ENCODE measurements at regions not wholly inside any gene's neighbourhood (a gene's known extent, or its start where the extent isn't known, plus 50 kb on each side); places are given as distances from the start of the nearest gene placed in this dataset.

DNA sequence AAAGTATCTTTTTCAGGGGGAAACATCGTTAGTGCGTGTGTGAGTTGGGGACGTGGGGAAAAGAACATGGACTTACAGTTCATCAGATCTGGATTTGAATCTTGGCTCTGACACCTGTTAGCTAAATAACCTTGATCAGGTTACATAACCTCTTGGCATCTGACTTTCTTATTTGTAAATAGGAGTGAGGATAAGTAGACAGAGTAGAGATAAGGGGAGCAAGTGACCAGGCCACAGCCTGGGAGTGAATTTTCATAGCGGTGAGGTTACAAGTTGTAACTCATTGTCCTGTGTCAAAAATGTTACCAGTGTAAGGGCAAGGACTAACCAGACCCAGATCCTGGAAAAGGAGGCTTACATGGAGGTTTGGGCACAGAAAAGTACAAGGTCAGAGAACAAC is 733.5 kb upstream of the MMS22L start:
- Histone ChIP-seq H3K36me3 (ENCODE audit: control insufficient read depth in 2 of 4, insufficient read depth in 4 of 4, low read length in 3 of 4) (no peaks in the 10 kb centered on the region), H3K14ac (ENCODE audit: insufficient read length) (no peak overlapping the region), H2AFZ (ENCODE audit: low read length) (peak overlapping the region; percentile 49; the same call in 1 of the 2 replicates), H3K18ac (ENCODE audit: extremely low read depth, low read length) (no peak overlapping the region), H2AK5ac (ENCODE audit: low read depth, low read length) (peak overlapping the region; percentile 32; the same call in 1 of the 2 replicates), H3K4me1 (replicated peaks in 1 of 4; ENCODE audit: control insufficient read depth in 3 of 4, insufficient read depth in 4 of 4, low read length in 3 of 4) (peaks cover 0 to 5% (median 2%) of the 10 kb centered on the region in 4 experiments; a peak in 2 of 7 replicates), H2BK15ac (ENCODE audit: low read length) (peak overlapping the region; percentile 22; the same call in 1 of the 2 replicates), H2BK12ac (ENCODE audit: low read depth, low read length) (peak overlapping the region; percentile 76), H4K91ac (replicated peaks; ENCODE audit: insufficient read length, low read length) (no peak overlapping the region), H3K23ac (ENCODE audit: insufficient read length) (no peak overlapping the region), H4K20me1 (replicated peaks in 1 of 2; ENCODE audit: control insufficient read depth in 1 of 2, insufficient read depth in 2 of 2, low read length in 2 of 2) (no peaks in the 10 kb centered on the region), H3K4ac (replicated peaks; ENCODE audit: insufficient read length, low read depth, low read length) (no peak overlapping the region), H3K56ac (replicated peaks; ENCODE audit: insufficient read length, low read depth, low read length) (no peak overlapping the region), H3K23me2 (ENCODE audit: low read depth, low read length) (no peaks in the 10 kb centered on the region), H3K4me2 (ENCODE audit: insufficient read depth in 1 of 2, low read depth in 2 of 2, low read length in 2 of 2) (no peak overlapping the region), H2BK20ac (ENCODE audit: low read length) (no peak overlapping the region; the same call in 1 of the 2 replicates), H3K27me3 (replicated peaks in 1 of 4; ENCODE audit: control insufficient read depth in 3 of 4, extremely low read depth in 1 of 4, insufficient read depth in 3 of 4, low read length in 3 of 4) (no peaks in the 10 kb centered on the region), H3K4me3 (ENCODE audit: extremely low read depth in 1 of 4, insufficient read depth in 2 of 4, low read depth in 3 of 4, low read length in 4 of 4) (no peak overlapping the region), H3K79me1 (ENCODE audit: low read depth, low read length) (no peaks in the 10 kb centered on the region; the same call in 1 of the 2 replicates), H3K27ac (ENCODE audit: low read depth, low read length) (no peak overlapping the region), H4K5ac (ENCODE audit: insufficient read length, low read depth, low read length) (no peak overlapping the region), H3K79me2 (ENCODE audit: control insufficient read depth in 1 of 2, insufficient read depth in 2 of 2, low read length in 2 of 2) (no peaks in the 10 kb centered on the region), H2BK5ac (ENCODE audit: low read depth, low read length) (no peak overlapping the region), H3K9me3 (ENCODE audit: insufficient read depth in 2 of 2, low read depth in 1 of 2, low read length in 1 of 2) (no peaks in the 10 kb centered on the region), H2BK120ac (replicated peaks; ENCODE audit: low read depth, low read length) (peak overlapping the region; percentile 36), H4K8ac (ENCODE audit: extremely low read depth, insufficient read depth, low read length) (no peak overlapping the region), H3K9ac (replicated peaks in 1 of 4; ENCODE audit: extremely low read depth in 1 of 4, low read depth in 3 of 4, low read length in 3 of 4) (no peak overlapping the region)
- TF ChIP-seq BCL11A (IDR thresholded peaks at IDR 0.05; ENCODE audit: low read depth in 2 of 2, low read length in 2 of 2), result no peak
- TF ChIP-seq SUZ12 (IDR thresholded peaks at IDR 0.05; ENCODE audit: low read length), result no peak
- no peak for TF ChIP-seq MAFK (IDR thresholded peaks at IDR 0.05; ENCODE audit: low read depth, low read length)
- no peak for TF ChIP-seq RNF2 (IDR thresholded peaks at IDR 0.05; ENCODE audit: borderline replicate concordance, low read depth, low read length, missing control alignments, poor library complexity, severe bottlenecking)
- no peak for TF ChIP-seq TAF7 (optimal IDR thresholded peaks at IDR 0.05; ENCODE audit: borderline replicate concordance, low read depth, low read length)
- no peak for TF ChIP-seq POLR2AphosphoS5 (IDR thresholded peaks at IDR 0.05; ENCODE audit: low read depth, low read length)
- no peak for TF ChIP-seq TAF1 (IDR thresholded peaks at IDR 0.05; ENCODE audit: low read depth, low read length)
- TF ChIP-seq SAP30 (IDR thresholded peaks at IDR 0.05; ENCODE audit: insufficient read depth, insufficient replicate concordance, low read length), result no peak
- TF ChIP-seq CREB1 (IDR thresholded peaks at IDR 0.05), result no peak
- no peak for TF ChIP-seq ASH2L (IDR thresholded peaks at IDR 0.05; ENCODE audit: low read length)
- TF ChIP-seq SIRT6 (IDR thresholded peaks at IDR 0.05; ENCODE audit: low read length), result no peak
- no peak for TF ChIP-seq SP4 (IDR thresholded peaks at IDR 0.05; ENCODE audit: low read length)
- 90% methylated on average over 4 of the region's 4 CpGs; no CpG with 5 or more reads in 1 of the 2 experiments for WGBS, 2 experiments (ENCODE audit: extremely low coverage in 1 of 2, insufficient coverage in 1 of 2, insufficient read length in 1 of 2, insufficient replicate concordance in 2 of 2, low coverage in 1 of 2, low lambda C conversion rate in 2 of 2, missing lambda C conversion rate in 1 of 2)
- CTCF ChIA-PET (ENCODE audit: partially characterized antibody), result interaction anchor here (0.8 to 1.0 kb wide), 3 partner anchors 21 to 37 kb away, joined by 3 read pairs; no protein-coding TSS in a partner anchor
- FAIRE-seq (no peak), DNase-seq (ENCODE audit: low read depth in 1 of 2, low spot score in 2 of 2) (no peak)
- POLR2A ChIA-PET (ENCODE audit: partially characterized antibody), result no interaction called here
